CD14-positive monocyte (primary cell): ENCODE measurements at regions not wholly inside any gene's neighbourhood (a gene's known extent, or its start where the extent isn't known, plus 50 kb on each side); places are given as distances from the start of the nearest gene placed in this dataset.

ENCODE experiments used
- DNase-seq, 3 donors: peaks; one replicate each; pipeline ENCODE4 v3.0.0-alpha.2; 2011 to 2022
- H2AFZ ChIP-seq: 2 replicates; pipeline ENCODE4 v1.6.0; 2012; ENCODE audit warnings: mild to moderate bottlenecking, low read depth, low read length, inconsistent platforms; ENCODE audit not compliant: insufficient read depth, poor library complexity, severe bottlenecking
- H3K27ac ChIP-seq, 2 donors: 1 replicate in 1 of 2; 2 replicates in 1 of 2; pipeline ENCODE4 v1.5.1; 2012 to 2013; ENCODE audit warnings: low read length in 2 of 2, control low read depth in 1 of 2, inconsistent platforms in 1 of 2, low read depth in 1 of 2, mild to moderate bottlenecking in 1 of 2
- H3K27me3 ChIP-seq, 2 donors: one replicate each; pipeline versions ENCODE4 v1.6.0 to v1.6.1; 2011 to 2013; ENCODE audit warnings: low read length in 2 of 2; ENCODE audit not compliant: control insufficient read depth in 2 of 2, insufficient read depth in 2 of 2
- H3K36me3 ChIP-seq, 2 donors: replicated peaks in 1 of 2; 1 replicate in 1 of 2; 2 replicates in 1 of 2; pipeline versions ENCODE4 v1.5.1 to v1.6.1; 2012 to 2013; ENCODE audit warnings: low read length in 2 of 2, control low read depth in 1 of 2, inconsistent platforms in 1 of 2, mild to moderate bottlenecking in 1 of 2; ENCODE audit not compliant: insufficient read depth in 2 of 2, control insufficient read depth in 1 of 2
- H3K4me1 ChIP-seq, 2 donors: 1 replicate in 1 of 2; 2 replicates in 1 of 2; pipeline versions ENCODE4 v1.5.1 to v1.6.1; 2012 to 2013; ENCODE audit warnings: low read length in 2 of 2, control low read depth in 1 of 2, inconsistent platforms in 1 of 2, mild to moderate bottlenecking in 1 of 2, moderate library complexity in 1 of 2; ENCODE audit not compliant: insufficient read depth in 2 of 2, control insufficient read depth in 1 of 2
- H3K4me2 ChIP-seq: replicated peaks from 2 replicates; pipeline ENCODE3; 2012; ENCODE audit warnings: low read length, moderate library complexity, mild to moderate bottlenecking; ENCODE audit not compliant: poor library complexity, severe bottlenecking; ENCODE audit errors: extremely low read depth
- H3K4me3 ChIP-seq, 3 experiments: fragments of 200-600 bp in 1 of 3; sonication (generic) in 1 of 3; replicated peaks in 1 of 3; 1 replicate in 2 of 3; 2 replicates in 1 of 3; pipeline ENCODE4 v1.5.1; 2011 to 2013; ENCODE audit warnings: low read length in 3 of 3, mild to moderate bottlenecking in 3 of 3, control low read depth in 2 of 3, low read depth in 2 of 3, inconsistent platforms in 1 of 3, moderate library complexity in 1 of 3
- H3K79me2 ChIP-seq: 2 replicates; pipeline ENCODE4 v1.6.0; 2012; ENCODE audit warnings: mild to moderate bottlenecking, control low read depth, inconsistent platforms, low read length, moderate library complexity; ENCODE audit not compliant: insufficient read depth
- H3K9ac ChIP-seq: 2 replicates; pipeline ENCODE4 v1.6.0; 2017; ENCODE audit warnings: low read length, mild to moderate bottlenecking; ENCODE audit not compliant: insufficient read depth, poor library complexity, severe bottlenecking
- H3K9me3 ChIP-seq, 2 donors: replicated peaks in 1 of 2; 1 replicate in 1 of 2; 2 replicates in 1 of 2; pipeline versions ENCODE4 v1.5.1 to v1.6.1; 2012 to 2013; ENCODE audit warnings: low read length in 2 of 2, control low read depth in 1 of 2; ENCODE audit not compliant: control insufficient read depth in 1 of 2, insufficient read depth in 1 of 2
- H4K20me1 ChIP-seq: 2 replicates; pipeline ENCODE4 v1.6.0; 2012; ENCODE audit warnings: mild to moderate bottlenecking, low read length, control low read depth, moderate library complexity; ENCODE audit not compliant: insufficient read depth
- H3K27ac Mint-ChIP-seq, 7 donors: one replicate each; pipeline ENCODE4 v1.8.0; 2020; ENCODE audit warnings: mild to moderate bottlenecking in 7 of 7, mixed read lengths in 7 of 7, moderate library complexity in 6 of 7, inconsistent platforms in 2 of 7
- H3K27me3 Mint-ChIP-seq, 3 donors: one replicate each; pipeline ENCODE4 v1.8.0; 2021 to 2022; ENCODE audit warnings: low read depth in 3 of 3, mild to moderate bottlenecking in 3 of 3, mixed read lengths in 3 of 3, moderate library complexity in 3 of 3, inconsistent platforms in 1 of 3
- H3K36me3 Mint-ChIP-seq, 2 donors: one replicate each; pipeline ENCODE4 v1.8.0; 2020; ENCODE audit warnings: mixed read lengths in 2 of 2, inconsistent platforms in 1 of 2, mild to moderate bottlenecking in 1 of 2
- H3K4me1 Mint-ChIP-seq: one replicate; pipeline ENCODE4 v1.8.0; 2020; ENCODE audit warnings: mild to moderate bottlenecking, mixed read lengths
- H3K4me3 Mint-ChIP-seq, 2 donors: one replicate each; pipeline ENCODE4 v1.8.0; 2020; ENCODE audit warnings: mild to moderate bottlenecking in 2 of 2, mixed read lengths in 2 of 2, moderate library complexity in 1 of 2
- H3K9me3 Mint-ChIP-seq, 7 donors: one replicate each; pipeline ENCODE4 v1.8.0; 2020 to 2022; ENCODE audit warnings: mixed read lengths in 7 of 7, mild to moderate bottlenecking in 6 of 7, moderate library complexity in 6 of 7, inconsistent platforms in 2 of 7
- WGBS: methylation state at CpG from one replicate; pipeline ENCODE4 v1.1.5; 2013; ENCODE audit warnings: missing lambda C conversion rate; ENCODE audit not compliant: insufficient coverage; 5-methylcytosine and 5-hydroxymethylcytosine counted together
- intact Hi-C, 2 donors: fragments of 100-400 bp; cut with micrococcal nuclease; formaldehyde crosslinking; loops; one replicate each; pipeline versions ENCODE4 v1.15.0 to v1.15.1; 2023
- TF ChIP-seq, protein P1 (sequence below): fragments of 200-600 bp; IDR thresholded peaks from one replicate; pipeline ENCODE4 v1.8.0; 2022; ENCODE audit warnings: antibody characterized with exemption, mild to moderate bottlenecking

GRCh38 chr6:103277936-103278335 is 1581.8 kb downstream of the HACE1 start:
- H3K79me2 ChIP-seq: no peaks in the 10 kb centered on the region
- no peaks in the 10 kb centered on the region for H4K20me1 ChIP-seq
- H3K27me3 Mint-ChIP-seq: no peaks in the 10 kb centered on the region
- no peak overlapping the region for H3K4me3 ChIP-seq
- no peak for DNase-seq
- no peak overlapping the region for H3K4me2 ChIP-seq
- no peak overlapping the region for H3K9ac ChIP-seq
- TF ChIP-seq, protein P1, sequence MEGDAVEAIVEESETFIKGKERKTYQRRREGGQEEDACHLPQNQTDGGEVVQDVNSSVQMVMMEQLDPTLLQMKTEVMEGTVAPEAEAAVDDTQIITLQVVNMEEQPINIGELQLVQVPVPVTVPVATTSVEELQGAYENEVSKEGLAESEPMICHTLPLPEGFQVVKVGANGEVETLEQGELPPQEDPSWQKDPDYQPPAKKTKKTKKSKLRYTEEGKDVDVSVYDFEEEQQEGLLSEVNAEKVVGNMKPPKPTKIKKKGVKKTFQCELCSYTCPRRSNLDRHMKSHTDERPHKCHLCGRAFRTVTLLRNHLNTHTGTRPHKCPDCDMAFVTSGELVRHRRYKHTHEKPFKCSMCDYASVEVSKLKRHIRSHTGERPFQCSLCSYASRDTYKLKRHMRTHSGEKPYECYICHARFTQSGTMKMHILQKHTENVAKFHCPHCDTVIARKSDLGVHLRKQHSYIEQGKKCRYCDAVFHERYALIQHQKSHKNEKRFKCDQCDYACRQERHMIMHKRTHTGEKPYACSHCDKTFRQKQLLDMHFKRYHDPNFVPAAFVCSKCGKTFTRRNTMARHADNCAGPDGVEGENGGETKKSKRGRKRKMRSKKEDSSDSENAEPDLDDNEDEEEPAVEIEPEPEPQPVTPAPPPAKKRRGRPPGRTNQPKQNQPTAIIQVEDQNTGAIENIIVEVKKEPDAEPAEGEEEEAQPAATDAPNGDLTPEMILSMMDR: no peak
- WGBS: 89% methylated on average over 1 of the region's 1 CpG
- no peaks in the 10 kb centered on the region for H3K4me1 Mint-ChIP-seq
- H3K27ac ChIP-seq: no peak overlapping the region
- no peak overlapping the region for H3K4me3 Mint-ChIP-seq
- no peak overlapping the region for H3K27ac Mint-ChIP-seq
- no peaks in the 10 kb centered on the region for H3K36me3 Mint-ChIP-seq
- intact Hi-C loops: no loop called here
- no peaks in the 10 kb centered on the region for H3K36me3 ChIP-seq
- peaks cover 0 to 12% (median 0%) of the 10 kb centered on the region in 7 donors for H3K9me3 Mint-ChIP-seq
- H3K9me3 ChIP-seq: peaks cover 0 to 5% of the 10 kb centered on the region in 2 donors
- no peak overlapping the region for H2AFZ ChIP-seq
- H3K4me1 ChIP-seq: no peaks in the 10 kb centered on the region
- H3K27me3 ChIP-seq: no peaks in the 10 kb centered on the region

GRCh38 chr6:103273048-103273447 is 1586.7 kb downstream of the HACE1 start:
- no peaks in the 10 kb centered on the region for H3K36me3 ChIP-seq
- no CpG with 5 or more reads among the region's 1 CpG for WGBS
- Mint-ChIP-seq H3K27ac (no peak overlapping the region), H3K4me3 (no peak overlapping the region), H3K27me3 (no peaks in the 10 kb centered on the region), H3K4me1 (no peaks in the 10 kb centered on the region), H3K36me3 (no peaks in the 10 kb centered on the region), H3K9me3 (peaks cover 0 to 5% (median 0%) of the 10 kb centered on the region in 7 donors)
- H4K20me1 ChIP-seq: no peaks in the 10 kb centered on the region
- no peak overlapping the region for H3K4me3 ChIP-seq
- H3K4me1 ChIP-seq: no peaks in the 10 kb centered on the region
- no peak overlapping the region for H2AFZ ChIP-seq
- no peak for DNase-seq
- H3K79me2 ChIP-seq: no peaks in the 10 kb centered on the region
- TF ChIP-seq, protein P1: no peak
- H3K27me3 ChIP-seq: no peaks in the 10 kb centered on the region
- no peak overlapping the region for H3K4me2 ChIP-seq
- no peak overlapping the region for H3K27ac ChIP-seq
- H3K9ac ChIP-seq: no peak overlapping the region
- intact Hi-C loops: no loop called here
- no peaks in the 10 kb centered on the region for H3K9me3 ChIP-seq
